ENCODE measurements at regions not wholly inside any gene's neighbourhood (a gene's known extent, or its start where the extent isn't known, plus 50 kb on each side); places are given as distances from the start of the nearest gene placed in this dataset.
A peak's percentile ranks its signal among the peaks of the same experiment; 100 is the strongest.

DNA sequence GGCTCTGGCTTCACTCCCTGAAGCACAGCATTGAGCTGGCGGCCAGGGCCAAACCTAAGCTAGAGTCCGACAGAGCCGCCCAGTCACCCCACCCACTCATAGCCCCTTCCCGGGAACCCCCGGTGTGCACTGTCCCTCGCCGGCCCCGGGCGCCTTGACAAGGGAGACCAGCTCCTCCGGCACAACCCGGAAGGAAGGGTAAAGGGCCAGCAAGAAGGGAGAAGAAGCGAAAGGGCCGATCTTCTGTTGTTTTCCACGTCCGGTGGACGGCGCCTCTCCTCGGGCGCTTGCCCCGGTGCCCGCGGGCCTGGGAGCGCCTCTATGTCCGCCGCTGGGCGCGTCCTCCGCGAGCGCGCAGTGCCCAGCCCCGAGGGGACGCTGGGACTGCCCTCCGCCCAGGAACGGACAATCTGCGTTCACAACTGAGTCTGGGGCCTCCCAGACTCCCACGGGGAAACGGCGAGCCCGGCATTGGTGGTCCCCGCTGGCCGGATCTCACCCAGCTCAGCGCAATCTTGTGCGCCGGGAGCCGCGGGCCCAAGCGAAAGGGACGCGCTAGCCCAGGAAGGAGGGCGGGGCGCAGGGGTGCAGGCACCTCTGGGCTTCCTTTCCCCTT lies 172.5 kb upstream of the MIR17HG start:
- CTCF ChIA-PET = no interaction called here
- peaks cover 3% of the 10 kb centered on the region for H3K27me3 ChIP-seq (ENCODE audit: control insufficient read depth, insufficient read depth, low read length)
- POLR2A ChIA-PET = no interaction called here
- TF ChIP-seq, protein P1, sequence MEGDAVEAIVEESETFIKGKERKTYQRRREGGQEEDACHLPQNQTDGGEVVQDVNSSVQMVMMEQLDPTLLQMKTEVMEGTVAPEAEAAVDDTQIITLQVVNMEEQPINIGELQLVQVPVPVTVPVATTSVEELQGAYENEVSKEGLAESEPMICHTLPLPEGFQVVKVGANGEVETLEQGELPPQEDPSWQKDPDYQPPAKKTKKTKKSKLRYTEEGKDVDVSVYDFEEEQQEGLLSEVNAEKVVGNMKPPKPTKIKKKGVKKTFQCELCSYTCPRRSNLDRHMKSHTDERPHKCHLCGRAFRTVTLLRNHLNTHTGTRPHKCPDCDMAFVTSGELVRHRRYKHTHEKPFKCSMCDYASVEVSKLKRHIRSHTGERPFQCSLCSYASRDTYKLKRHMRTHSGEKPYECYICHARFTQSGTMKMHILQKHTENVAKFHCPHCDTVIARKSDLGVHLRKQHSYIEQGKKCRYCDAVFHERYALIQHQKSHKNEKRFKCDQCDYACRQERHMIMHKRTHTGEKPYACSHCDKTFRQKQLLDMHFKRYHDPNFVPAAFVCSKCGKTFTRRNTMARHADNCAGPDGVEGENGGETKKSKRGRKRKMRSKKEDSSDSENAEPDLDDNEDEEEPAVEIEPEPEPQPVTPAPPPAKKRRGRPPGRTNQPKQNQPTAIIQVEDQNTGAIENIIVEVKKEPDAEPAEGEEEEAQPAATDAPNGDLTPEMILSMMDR (IDR thresholded peaks at IDR 0.05; ENCODE audit: low read depth, low read length) = no peak
- H3K27ac ChIP-seq (ENCODE audit: low read depth, low read length) = no peak overlapping the region
- DNase-seq (ENCODE audit: low read depth, low spot score) = no peak
- no peaks in the 10 kb centered on the region; the same call in 1 of the 2 replicates for H3K9me3 ChIP-seq (ENCODE audit: control insufficient read depth, insufficient read depth, low read length)
- H3K4me3 ChIP-seq (ENCODE audit: low read depth, low read length) = peak overlapping the region; percentile 22; the same call in 1 of the 2 replicates

DNA sequence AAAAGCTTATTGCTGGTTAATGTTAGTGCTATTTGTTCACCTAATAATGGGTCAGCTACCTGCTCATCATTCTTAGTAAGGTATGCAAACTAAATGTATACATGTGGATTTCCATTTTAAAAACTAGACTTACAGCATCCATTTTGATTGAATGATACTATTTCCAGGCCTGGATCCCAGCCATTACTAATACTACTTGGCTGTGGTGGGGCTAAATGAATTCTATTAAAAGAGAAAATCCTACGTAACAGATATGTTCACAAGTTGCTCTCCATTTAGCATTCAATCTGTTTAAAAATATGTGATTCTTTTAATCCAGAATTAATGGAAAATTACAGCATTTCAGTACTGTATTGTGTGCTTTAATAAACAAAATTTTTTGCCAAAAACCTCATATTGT lies 169.4 kb upstream of the MIR17HG start:
- no peak for DNase-seq (ENCODE audit: low read depth, low spot score)
- Histone ChIP-seq H3K27ac (ENCODE audit: low read depth, low read length) (no peak overlapping the region), H3K9me3 (ENCODE audit: control insufficient read depth, insufficient read depth, low read length) (no peaks in the 10 kb centered on the region; the same call in 1 of the 2 replicates), H3K27me3 (ENCODE audit: control insufficient read depth, insufficient read depth, low read length) (peaks cover 3% of the 10 kb centered on the region), H3K4me3 (ENCODE audit: low read depth, low read length) (no peak overlapping the region)
- TF ChIP-seq, protein P1 (IDR thresholded peaks at IDR 0.05; ENCODE audit: low read depth, low read length) = no peak
- CTCF ChIA-PET = no interaction called here
- POLR2A ChIA-PET = no interaction called here

DNA sequence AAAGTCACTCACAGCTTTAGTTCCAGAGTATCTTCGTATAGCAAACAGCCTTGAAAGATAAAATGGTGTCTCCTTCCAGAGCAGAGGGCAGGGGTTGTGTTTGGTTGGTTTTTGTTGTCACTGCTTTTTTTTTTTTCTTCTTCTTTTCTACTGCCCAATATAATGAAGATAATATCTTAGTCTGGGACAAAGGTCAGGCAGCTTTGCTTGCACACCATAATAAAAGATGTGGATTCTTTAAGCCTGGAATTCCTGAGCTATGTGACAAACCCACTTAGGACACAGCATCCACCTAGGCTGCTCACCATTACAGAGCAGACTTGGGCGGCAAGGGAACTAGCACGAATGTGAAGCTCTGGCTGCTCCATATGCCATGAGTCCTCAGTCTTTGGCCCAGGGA lies 165.6 kb upstream of the MIR17HG start:
- TF ChIP-seq, protein P1 (IDR thresholded peaks at IDR 0.05; ENCODE audit: low read depth, low read length) = no peak
- ChIA-PET CTCF (no interaction called here), POLR2A (no interaction called here)
- H3K4me3 ChIP-seq (ENCODE audit: low read depth, low read length) = no peak overlapping the region
- DNase-seq (ENCODE audit: low read depth, low spot score) = no peak
- H3K9me3 ChIP-seq (ENCODE audit: control insufficient read depth, insufficient read depth, low read length) = no peaks in the 10 kb centered on the region
- no peaks in the 10 kb centered on the region for H3K27me3 ChIP-seq (ENCODE audit: control insufficient read depth, insufficient read depth, low read length)
- no peak overlapping the region for H3K27ac ChIP-seq (ENCODE audit: low read depth, low read length)

DNA sequence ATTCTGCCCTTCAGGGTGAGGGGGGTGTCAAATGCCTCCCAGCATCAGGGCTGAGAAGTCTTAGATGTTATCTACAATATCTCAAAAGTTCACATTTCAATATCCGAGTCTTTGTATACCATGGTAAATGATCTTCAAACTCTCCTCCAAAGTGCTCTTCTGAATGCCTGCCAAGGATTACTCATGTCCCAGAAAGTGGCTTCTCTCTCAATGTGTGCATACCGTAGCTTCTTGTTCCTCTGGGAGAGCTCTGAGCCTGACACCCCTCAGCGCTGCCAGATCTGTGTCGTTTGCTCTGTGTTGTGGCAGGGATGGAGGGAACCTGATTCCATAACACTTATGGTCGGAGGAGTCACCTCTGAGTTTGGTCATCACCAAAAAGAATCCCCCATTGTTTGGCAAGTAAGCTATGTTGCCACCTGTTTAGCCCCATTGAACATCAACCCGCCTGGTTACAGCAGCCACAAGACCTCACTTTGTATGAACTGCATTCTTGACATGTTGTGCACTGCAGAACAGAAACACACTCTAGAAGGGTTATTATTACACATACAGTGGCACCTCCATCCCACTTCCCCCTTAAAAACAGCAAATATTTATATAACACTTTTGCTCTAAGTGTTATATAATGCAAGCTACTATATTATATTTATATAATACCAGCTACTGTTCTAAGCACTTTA lies 163.1 kb upstream of the MIR17HG start:
- DNase-seq (ENCODE audit: low read depth, low spot score) = no peak
- no peaks in the 10 kb centered on the region for H3K27me3 ChIP-seq (ENCODE audit: control insufficient read depth, insufficient read depth, low read length)
- no peak overlapping the region for H3K4me3 ChIP-seq (ENCODE audit: low read depth, low read length)
- H3K27ac ChIP-seq (ENCODE audit: low read depth, low read length) = no peak overlapping the region
- ChIA-PET POLR2A (no interaction called here), CTCF (no interaction called here)
- H3K9me3 ChIP-seq (ENCODE audit: control insufficient read depth, insufficient read depth, low read length) = no peaks in the 10 kb centered on the region
- TF ChIP-seq, protein P1 (IDR thresholded peaks at IDR 0.05; ENCODE audit: low read depth, low read length) = no peak

DNA sequence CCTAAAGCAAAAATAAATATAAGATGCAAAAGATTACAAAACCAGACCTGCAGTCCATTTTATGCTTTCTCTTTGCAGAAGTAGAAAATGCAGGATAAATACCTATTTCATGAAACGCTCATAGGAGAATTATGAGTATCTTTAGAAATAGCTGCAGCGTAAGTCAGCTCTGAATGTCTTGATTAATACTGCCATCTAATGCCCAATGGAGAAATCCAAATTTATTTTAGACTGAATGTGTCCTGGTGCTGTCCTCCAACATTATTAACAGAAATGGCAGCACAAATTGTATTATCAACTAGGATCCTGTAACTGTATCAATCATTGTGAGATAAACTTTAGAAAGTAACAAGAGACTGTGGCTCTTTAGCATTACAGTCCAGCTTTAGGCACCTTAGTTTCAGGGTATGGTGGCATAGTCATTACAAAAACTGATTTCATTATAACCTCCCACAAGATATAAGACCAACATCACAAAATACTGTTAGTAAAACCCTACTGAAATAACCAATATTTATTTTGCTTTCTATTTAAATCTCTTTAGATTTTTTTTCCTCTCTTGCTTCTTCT lies 162.1 kb upstream of the MIR17HG start:
- POLR2A ChIA-PET = no interaction called here
- Histone ChIP-seq H3K9me3 (ENCODE audit: control insufficient read depth, insufficient read depth, low read length) (no peaks in the 10 kb centered on the region), H3K27ac (ENCODE audit: low read depth, low read length) (no peak overlapping the region), H3K27me3 (ENCODE audit: control insufficient read depth, insufficient read depth, low read length) (no peaks in the 10 kb centered on the region), H3K4me3 (ENCODE audit: low read depth, low read length) (no peak overlapping the region)
- TF ChIP-seq, protein P1 (IDR thresholded peaks at IDR 0.05; ENCODE audit: low read depth, low read length) = peak; percentile 21; the same call in 1 of the 2 replicates
- DNase-seq (ENCODE audit: low read depth, low spot score) = no peak
- CTCF ChIA-PET = no interaction called here

All from AG04450 (cell line).